ENCODE measurements at regions not wholly inside any gene's neighbourhood (a gene's known extent, or its start where the extent isn't known, plus 50 kb on each side); places are given as distances from the start of the nearest gene placed in this dataset.
"Not testable (repeated sequence)": the region's sequence is repeated elsewhere in the genome, so short reads cannot be mapped to it uniquely, and the experiment has no call there.

GRCh38 chr20:56890011-56890410 lies 260.9 kb downstream of the TFAP2C start:
- no peak for DNase-seq

- no peak for DNase-seq
Observed at GRCh38 chr20:56893226-56893917, 264.3 kb downstream of the TFAP2C start.

- no peak for DNase-seq
Observed at GRCh38 chr20:56896447-56896846, 267.3 kb downstream of the TFAP2C start.

- no peak for DNase-seq
Observed at GRCh38 chr20:56897318-56897957, 268.3 kb downstream of the TFAP2C start.

GRCh38 chr20:56897958-56898349 lies 268.8 kb downstream of the TFAP2C start:
- no peak for DNase-seq

- no peak for DNase-seq
Observed at GRCh38 chr20:56899506-56899905, 270.4 kb downstream of the TFAP2C start.

GRCh38 chr20:56900252-56900651 lies 271.1 kb downstream of the TFAP2C start:
- DNase-seq = no peak

- no peak for DNase-seq
Observed at GRCh38 chr20:56903421-56903820, 274.3 kb downstream of the TFAP2C start.

- no peak for DNase-seq
Observed at GRCh38 chr20:56903858-56904257, 274.8 kb downstream of the TFAP2C start.

GRCh38 chr20:56909918-56910714 lies 281.0 kb downstream of the TFAP2C start:
- no peak for DNase-seq

GRCh38 chr20:56911946-56912345 lies 282.8 kb downstream of the TFAP2C start:
- no peak for DNase-seq

GRCh38 chr20:56914532-56914931 lies 285.4 kb downstream of the TFAP2C start:
- no peak for DNase-seq

- no peak for DNase-seq
Observed at GRCh38 chr20:56916345-56916622, 287.2 kb downstream of the TFAP2C start.

GRCh38 chr20:56920041-56920440 lies 290.9 kb downstream of the TFAP2C start:
- not testable (repeated sequence) for DNase-seq

GRCh38 chr20:56922497-56922896 lies 293.4 kb downstream of the TFAP2C start:
- DNase-seq = no peak

- no peak for DNase-seq
Observed at GRCh38 chr20:56924292-56925081, 295.4 kb downstream of the TFAP2C start.

- DNase-seq = peak; percentile 36
Observed at GRCh38 chr20:56925082-56925830, 296.1 kb downstream of the TFAP2C start.

- no peak for DNase-seq
Observed at GRCh38 chr20:56925831-56926170, 296.7 kb downstream of the TFAP2C start.

- no peak for DNase-seq
Observed at GRCh38 chr20:56926501-56926900, 297.4 kb downstream of the TFAP2C start.

GRCh38 chr20:56927127-56927526 lies 298.0 kb downstream of the TFAP2C start:
- DNase-seq = no peak

- no peak for DNase-seq
Observed at GRCh38 chr20:56928007-56928406, 298.9 kb downstream of the TFAP2C start.

- DNase-seq = no peak
Observed at GRCh38 chr20:56929606-56930005, 300.5 kb downstream of the TFAP2C start.

GRCh38 chr20:56930876-56931275 lies 301.8 kb downstream of the TFAP2C start:
- no peak for DNase-seq

Data from femur (tissue), 1 donor.